HG02885 (cell line): ENCODE measurements at regions not wholly inside any gene's neighbourhood (a gene's known extent, or its start where the extent isn't known, plus 50 kb on each side); places are given as distances from the start of the nearest gene placed in this dataset.
A peak's percentile ranks its signal among the peaks of the same experiment; 100 is the strongest.
"Not testable (repeated sequence)": the region's sequence is repeated elsewhere in the genome, so short reads cannot be mapped to it uniquely, and the experiment has no call there.

Experiments
- ATAC-seq: cut with Tn5 transposase; IDR thresholded peaks from one replicate; pipeline ENCODE4 v1.9.1; 2021; ENCODE audit warnings: mild to moderate bottlenecking; ENCODE audit not compliant: unreplicated experiment, poor library complexity

- ATAC-seq: no peak
Measured at GRCh38 chr3:153925841-153926514, 195.2 kb upstream of the ARHGEF26 start.

- ATAC-seq: peak; percentile 46
Measured at GRCh38 chr3:153927107-153927506, 194.1 kb upstream of the ARHGEF26 start.

GRCh38 chr3:153928851-153929250 is 192.3 kb upstream of the ARHGEF26 start:
- no peak for ATAC-seq

DNA sequence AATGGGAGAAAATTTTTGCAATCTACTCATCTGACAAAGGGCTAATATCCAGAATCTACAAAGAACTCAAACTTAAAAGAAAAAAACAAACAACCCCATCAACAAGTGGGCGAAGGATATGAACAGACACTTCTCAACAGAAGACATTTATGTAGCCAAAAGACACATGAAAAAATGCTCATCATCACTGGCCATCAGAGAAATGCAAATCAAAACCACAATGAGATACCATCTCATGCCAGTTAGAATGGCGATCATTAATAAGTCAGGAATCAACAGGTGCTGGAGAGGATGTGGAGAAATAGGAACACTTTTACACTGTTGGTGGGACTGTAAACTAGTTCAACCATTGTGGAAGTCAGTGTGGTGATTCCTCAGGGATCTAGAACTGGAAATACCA is 187.7 kb upstream of the ARHGEF26 start:
- not testable (repeated sequence) for ATAC-seq

DNA sequence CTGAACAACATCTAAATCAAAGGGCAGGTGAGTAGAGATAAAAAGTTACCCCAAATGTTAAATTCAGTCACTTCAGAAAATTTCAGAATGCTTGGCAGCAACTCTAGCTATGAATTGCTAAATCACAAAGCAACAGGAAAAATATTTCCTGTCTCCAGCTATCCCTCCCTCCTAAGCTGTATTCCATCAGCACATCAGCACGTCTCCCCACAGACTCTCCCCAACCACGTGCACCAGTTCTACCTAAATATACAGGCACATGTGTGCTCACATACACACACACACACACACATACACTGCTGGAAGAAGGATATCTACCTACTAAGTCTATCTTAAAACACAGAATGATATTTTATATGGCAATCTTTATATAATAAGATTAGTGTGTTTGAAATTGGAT is 177.1 kb upstream of the ARHGEF26 start:
- no peak for ATAC-seq

DNA sequence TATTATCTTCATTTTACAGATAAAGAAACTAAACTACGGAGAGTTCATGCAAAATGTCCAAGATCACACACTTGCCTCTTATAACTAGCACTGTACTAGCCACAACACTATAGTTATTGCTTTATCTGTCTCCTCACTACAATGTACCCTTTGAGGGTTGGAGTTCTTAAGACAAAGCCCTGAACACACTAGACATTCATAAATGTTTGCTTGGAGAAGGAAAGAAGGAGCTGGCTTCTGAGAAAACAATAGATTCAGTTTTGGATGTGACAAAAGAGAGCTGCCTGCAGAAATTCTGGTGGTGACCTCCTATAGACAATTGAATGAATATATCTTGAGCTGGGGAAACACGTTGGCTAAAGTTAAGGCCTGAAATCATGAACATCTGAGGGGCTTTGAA is 169.9 kb upstream of the ARHGEF26 start:
- ATAC-seq: no peak

DNA sequence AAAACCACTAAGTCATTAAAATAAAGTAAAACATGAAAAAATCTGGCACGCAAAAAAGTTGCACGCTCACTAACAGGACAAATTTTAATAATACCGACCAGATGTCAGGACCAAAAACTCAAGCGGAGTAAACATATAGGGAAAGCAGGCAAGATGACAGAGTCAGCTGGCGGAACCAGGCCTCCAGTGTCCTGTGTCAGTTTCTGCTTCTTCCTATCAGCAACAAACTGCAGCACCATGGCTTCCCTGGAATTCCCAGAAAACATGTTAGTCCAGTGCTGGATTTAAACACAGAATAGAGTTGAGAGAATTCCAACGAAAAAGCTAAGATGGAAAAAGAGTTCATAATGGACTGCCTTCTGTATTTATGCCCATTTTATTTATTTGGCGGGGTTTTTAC is 169.1 kb upstream of the ARHGEF26 start:
- no peak for ATAC-seq

GRCh38 chr3:153956613-153957012 is 164.6 kb upstream of the ARHGEF26 start:
- ATAC-seq: no peak

- ATAC-seq: no peak
Measured at GRCh38 chr3:153957421-153957820, 163.8 kb upstream of the ARHGEF26 start.

DNA sequence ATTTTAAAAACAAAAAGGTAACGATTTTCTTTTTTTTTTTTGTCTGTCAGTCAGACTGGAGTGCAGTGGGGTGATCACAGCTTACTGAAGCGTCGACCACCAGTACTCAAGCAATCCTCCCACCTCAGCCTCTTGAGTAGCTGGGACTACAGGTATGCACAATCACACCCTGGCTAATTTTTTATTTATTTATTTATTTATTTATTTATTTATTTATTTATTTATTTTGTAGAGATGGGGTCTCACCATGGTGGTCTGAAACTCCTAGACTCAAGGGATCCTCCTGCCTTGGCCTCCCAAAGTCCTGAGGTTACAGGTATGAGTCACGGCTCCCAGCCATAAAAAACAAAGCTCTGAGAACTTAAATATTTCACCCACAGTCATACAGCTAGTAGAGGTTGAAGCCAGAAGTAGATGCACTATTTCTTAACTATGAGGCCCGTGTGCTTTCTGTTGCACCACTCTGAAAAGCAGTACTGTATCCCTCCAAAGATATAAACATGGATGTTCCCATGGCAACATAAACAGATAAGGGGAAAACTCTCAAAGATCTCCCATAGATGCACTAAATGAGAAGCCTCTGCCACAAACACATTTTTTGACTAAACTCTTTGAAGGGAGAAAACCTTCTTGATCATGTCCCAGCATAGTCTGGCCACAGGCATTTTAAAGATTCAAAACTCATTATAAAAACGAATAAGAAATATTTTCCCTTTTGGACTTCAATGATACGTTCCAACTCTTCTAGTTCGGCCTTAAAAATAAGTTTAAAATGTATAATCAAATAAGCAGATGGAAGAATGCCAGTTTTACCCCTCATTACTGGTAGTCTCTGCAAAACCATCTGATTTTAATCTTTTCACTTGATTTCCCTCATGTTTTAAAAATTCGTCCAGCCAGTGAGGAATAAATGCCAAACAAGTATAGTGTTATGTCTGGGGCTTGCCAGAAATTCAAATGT is 162.3 kb upstream of the ARHGEF26 start:
- no peak for ATAC-seq

DNA sequence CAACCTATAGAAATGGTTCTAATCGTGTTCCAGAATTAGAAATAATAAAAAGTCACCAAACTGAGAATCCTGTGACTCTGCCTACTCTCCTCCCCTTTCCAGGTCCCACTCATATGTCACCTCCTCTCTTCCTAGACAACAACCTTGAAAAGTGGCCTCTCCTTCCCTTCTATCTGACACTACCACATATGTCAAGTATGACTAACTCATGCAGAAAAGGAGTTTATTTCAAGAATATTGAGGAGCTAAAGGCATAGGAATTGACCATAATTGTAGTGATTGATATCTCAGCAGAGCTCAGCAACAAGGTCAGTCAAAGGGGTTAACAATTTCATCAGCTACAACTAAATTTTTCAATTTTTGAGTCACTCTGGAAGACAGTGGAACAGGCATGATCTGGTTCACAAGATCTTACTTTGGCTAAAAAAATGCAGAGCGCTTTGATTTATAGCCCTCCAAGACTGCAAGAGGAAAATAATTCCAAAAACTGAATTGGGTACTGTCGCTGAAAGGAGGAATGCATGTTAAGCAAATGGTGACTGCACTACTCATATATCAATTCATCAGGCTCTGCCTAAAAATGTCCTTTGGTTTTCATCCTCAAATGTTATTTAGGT is 160.6 kb upstream of the ARHGEF26 start:
- ATAC-seq: no peak

DNA sequence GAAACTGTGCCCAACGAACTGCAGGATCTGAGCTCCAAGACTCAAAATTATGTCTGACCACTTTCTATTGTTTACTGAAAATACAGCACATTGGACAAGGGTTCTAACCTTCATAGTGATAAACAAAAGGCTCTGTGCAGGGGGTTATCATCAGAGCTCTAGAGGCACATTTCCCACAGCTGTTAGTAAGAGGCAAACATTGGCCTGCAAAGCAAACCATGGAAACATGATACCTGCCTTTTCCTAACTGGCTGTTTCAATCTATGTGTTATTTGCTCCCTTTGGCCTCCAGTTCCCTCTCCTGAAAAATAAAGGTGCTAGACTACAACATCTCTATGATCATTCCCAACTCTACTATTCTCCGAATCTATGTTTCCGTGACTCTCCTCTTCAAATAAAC is 159.7 kb upstream of the ARHGEF26 start:
- no peak for ATAC-seq

- no peak for ATAC-seq
Measured at GRCh38 chr3:153963012-153963411, 158.2 kb upstream of the ARHGEF26 start.

GRCh38 chr3:153967260-153967659 is 153.9 kb upstream of the ARHGEF26 start:
- ATAC-seq: peak; percentile 45

GRCh38 chr3:153970047-153970446 is 151.1 kb upstream of the ARHGEF26 start:
- ATAC-seq: peak; percentile 32

- ATAC-seq: no peak
Measured at GRCh38 chr3:153970741-153971347, 150.3 kb upstream of the ARHGEF26 start.

DNA sequence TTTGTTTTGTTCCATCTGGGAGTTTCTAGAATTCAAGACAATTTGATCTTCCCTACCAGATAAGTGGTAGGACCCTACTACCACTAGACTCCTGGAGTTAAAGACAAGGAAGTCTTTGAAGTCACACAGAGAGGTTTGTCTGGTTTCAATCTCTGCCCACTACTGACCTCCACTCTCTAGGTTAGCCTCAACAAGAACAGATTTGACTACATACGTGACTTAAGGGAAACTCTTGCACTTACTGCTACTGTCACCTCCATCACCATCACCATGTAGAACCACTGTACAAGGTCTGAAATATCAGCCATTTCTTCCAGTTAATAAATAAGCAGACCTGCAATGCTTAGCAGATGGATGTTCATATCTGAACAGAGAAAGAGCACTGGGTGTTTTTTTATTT is 148.3 kb upstream of the ARHGEF26 start:
- peak; percentile 63 for ATAC-seq

- ATAC-seq: peak; percentile 60
Measured at GRCh38 chr3:153973722-153974265, 147.4 kb upstream of the ARHGEF26 start.

GRCh38 chr3:153974614-153975013 is 146.6 kb upstream of the ARHGEF26 start:
- ATAC-seq: peak; percentile 39

DNA sequence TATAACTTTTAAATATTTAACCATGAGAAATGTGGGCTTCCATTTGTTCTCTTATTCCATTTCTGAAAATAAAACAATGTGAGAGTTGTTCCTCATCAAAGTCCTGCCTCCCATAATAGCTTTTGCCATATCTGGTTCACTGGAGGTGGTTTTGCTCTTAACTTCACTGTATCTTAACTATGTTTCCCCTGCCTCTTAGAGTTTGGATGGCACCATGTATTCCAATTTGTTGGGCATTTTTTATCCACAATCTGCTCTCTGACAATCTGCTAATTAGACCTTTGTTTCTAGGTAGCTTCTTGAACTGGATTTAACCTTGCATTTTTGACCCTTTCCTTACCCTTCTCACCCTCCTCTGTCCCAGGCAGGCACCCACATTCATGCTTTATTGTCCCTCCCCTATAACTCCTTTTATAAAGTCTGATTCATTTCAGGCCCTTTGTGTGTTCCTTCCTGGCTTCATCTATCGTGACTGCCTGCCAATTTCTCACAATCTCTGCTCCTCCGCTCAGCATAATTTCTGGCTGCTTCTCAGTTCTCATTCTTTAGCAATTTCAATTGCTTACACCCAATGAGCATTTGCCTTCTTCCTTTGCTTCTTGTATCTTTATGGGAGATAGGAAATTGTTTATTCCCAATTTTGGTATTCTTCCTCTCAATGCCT is 144.2 kb upstream of the ARHGEF26 start:
- ATAC-seq: no peak
